Glutamatergic neuron (in vitro differentiated cells): ENCODE measurements at regions not wholly inside any gene's neighbourhood (a gene's known extent, or its start where the extent isn't known, plus 50 kb on each side); places are given as distances from the start of the nearest gene placed in this dataset.

Experiments
- DNase-seq: peaks from one replicate; pipeline ENCODE4 v3.0.0; 2022
- H3K27ac Mint-ChIP-seq: one replicate; pipeline ENCODE4 v1.8.0; 2020; ENCODE audit warnings: mild to moderate bottlenecking, mixed read lengths, inconsistent platforms; ENCODE audit not compliant: unreplicated experiment
- H3K27me3 Mint-ChIP-seq: one replicate; pipeline ENCODE4 v1.8.0; 2020; ENCODE audit warnings: mild to moderate bottlenecking, moderate library complexity, mixed read lengths, inconsistent platforms; ENCODE audit not compliant: unreplicated experiment
- H3K36me3 Mint-ChIP-seq: one replicate; pipeline ENCODE4 v1.8.0; 2020; ENCODE audit warnings: mild to moderate bottlenecking, mixed read lengths, inconsistent platforms; ENCODE audit not compliant: unreplicated experiment
- H3K4me1 Mint-ChIP-seq: one replicate; pipeline ENCODE4 v1.8.0; 2020; ENCODE audit warnings: mild to moderate bottlenecking, low read depth, mixed read lengths, inconsistent platforms; ENCODE audit not compliant: unreplicated experiment
- H3K4me3 Mint-ChIP-seq: one replicate; pipeline ENCODE4 v1.8.0; 2020; ENCODE audit warnings: mild to moderate bottlenecking, mixed read lengths, inconsistent platforms; ENCODE audit not compliant: unreplicated experiment
- H3K9me3 Mint-ChIP-seq: one replicate; pipeline ENCODE4 v1.8.0; 2020; ENCODE audit warnings: mild to moderate bottlenecking, moderate library complexity, mixed read lengths, inconsistent platforms; ENCODE audit not compliant: unreplicated experiment
- TF ChIP-seq, protein P1 (sequence below): fragments of 200-600 bp; sonication (generic); IDR thresholded peaks from one replicate; pipeline ENCODE4 v1.5.0; 2021; ENCODE audit not compliant: partially characterized antibody, unreplicated experiment

DNA sequence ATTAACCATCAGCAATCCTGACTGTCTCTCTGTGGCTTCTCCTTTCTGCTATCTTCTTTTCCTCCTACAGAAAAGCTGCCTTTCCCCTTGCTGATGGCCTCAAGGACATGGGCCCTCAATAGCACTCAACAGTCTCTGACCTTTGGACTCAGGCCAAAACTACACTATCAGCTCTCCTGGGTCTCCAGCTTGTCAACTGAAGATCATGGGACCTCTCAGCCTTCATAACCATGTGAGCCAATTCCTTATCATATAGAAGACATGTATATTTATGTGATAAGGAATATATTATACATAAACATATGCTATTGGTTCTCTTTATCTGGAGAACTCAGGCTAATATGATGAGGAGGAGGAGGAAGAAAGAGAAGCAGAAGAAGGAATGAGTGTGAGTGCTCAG lies 91.8 kb upstream of the GJB5 start:
- Mint-ChIP-seq H3K4me3 (no peak overlapping the region), H3K9me3 (peaks cover 1% of the 10 kb centered on the region), H3K27ac (no peak overlapping the region), H3K27me3 (peaks cover 2% of the 10 kb centered on the region), H3K36me3 (no peaks in the 10 kb centered on the region), H3K4me1 (no peaks in the 10 kb centered on the region)
- TF ChIP-seq, protein P1, sequence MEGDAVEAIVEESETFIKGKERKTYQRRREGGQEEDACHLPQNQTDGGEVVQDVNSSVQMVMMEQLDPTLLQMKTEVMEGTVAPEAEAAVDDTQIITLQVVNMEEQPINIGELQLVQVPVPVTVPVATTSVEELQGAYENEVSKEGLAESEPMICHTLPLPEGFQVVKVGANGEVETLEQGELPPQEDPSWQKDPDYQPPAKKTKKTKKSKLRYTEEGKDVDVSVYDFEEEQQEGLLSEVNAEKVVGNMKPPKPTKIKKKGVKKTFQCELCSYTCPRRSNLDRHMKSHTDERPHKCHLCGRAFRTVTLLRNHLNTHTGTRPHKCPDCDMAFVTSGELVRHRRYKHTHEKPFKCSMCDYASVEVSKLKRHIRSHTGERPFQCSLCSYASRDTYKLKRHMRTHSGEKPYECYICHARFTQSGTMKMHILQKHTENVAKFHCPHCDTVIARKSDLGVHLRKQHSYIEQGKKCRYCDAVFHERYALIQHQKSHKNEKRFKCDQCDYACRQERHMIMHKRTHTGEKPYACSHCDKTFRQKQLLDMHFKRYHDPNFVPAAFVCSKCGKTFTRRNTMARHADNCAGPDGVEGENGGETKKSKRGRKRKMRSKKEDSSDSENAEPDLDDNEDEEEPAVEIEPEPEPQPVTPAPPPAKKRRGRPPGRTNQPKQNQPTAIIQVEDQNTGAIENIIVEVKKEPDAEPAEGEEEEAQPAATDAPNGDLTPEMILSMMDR, result no peak
- no peak for DNase-seq

DNA sequence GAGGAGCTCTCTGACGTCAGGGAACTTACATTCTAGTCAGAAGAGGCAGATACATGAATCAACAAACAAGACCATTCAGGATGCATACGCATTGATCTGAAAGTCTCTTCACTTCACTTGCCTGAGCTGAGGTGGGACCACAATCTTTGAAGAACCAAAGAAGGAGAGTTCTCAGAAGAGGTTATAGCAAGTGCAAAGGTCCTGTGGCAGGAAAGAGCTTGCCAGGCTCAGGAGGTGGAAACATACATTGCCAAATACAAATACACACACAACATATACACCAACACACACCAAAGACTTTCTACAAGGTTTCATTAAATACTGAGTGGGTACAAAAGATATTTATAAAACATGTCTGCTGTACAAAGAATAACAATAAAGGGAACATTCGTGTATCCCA lies 86.8 kb upstream of the GJB5 start:
- peaks cover 8% of the 10 kb centered on the region for H3K9me3 Mint-ChIP-seq
- no peaks in the 10 kb centered on the region for H3K4me1 Mint-ChIP-seq
- peaks cover 12% of the 10 kb centered on the region for H3K36me3 Mint-ChIP-seq
- no peak overlapping the region for H3K27ac Mint-ChIP-seq
- TF ChIP-seq, protein P1, result no peak
- no peak for DNase-seq
- no peak overlapping the region for H3K4me3 Mint-ChIP-seq
- H3K27me3 Mint-ChIP-seq, result peaks cover 3% of the 10 kb centered on the region

DNA sequence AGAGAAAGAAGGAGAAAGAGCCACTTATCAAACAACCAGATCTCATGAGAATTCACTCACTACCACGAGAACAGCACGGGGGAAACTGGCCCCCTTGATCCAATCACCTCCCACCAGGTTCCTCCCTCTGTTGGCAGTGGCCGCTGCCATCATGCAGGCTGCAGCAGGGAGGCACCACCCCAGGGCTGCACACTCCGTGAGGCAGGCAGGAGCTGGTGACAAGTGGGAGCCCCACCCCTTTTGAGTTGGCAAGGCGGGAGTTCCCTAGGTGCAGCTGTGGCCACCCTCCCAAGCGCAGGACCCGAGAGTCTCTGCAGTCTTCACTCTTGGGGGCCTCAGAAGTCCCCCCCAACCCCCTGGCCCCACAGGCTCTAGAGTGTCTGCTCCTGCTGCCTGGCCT lies 83.9 kb upstream of the GJB5 start:
- H3K4me1 Mint-ChIP-seq, result no peaks in the 10 kb centered on the region
- no peak overlapping the region for H3K27ac Mint-ChIP-seq
- H3K36me3 Mint-ChIP-seq, result peaks cover 17% of the 10 kb centered on the region

DNA sequence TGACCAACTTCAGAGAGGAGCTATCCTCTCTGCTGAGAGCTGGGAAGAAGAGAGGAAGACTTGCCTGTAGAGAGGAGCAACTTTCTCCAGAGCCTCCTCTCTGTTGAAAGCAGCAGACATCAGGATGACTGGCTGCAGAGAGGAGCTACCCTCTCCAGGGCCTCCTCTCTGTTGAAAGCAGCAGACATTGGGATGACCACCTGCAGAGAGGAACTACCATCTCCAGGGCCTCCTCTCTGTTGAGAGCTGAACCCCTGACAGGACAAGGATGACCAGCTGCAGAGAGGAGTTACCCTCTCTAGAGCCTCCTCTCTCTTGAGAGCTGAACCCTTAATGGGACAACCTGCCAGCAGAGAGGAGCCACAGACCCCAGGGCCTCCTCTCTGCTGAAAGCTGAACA lies 83.0 kb upstream of the GJB5 start:
- peaks cover 8% of the 10 kb centered on the region for H3K9me3 Mint-ChIP-seq
- TF ChIP-seq, protein P1, result no peak
- no peak overlapping the region for H3K4me3 Mint-ChIP-seq
- no peak overlapping the region for H3K27ac Mint-ChIP-seq
- DNase-seq, result no peak
- H3K27me3 Mint-ChIP-seq, result peaks cover 5% of the 10 kb centered on the region
- no peaks in the 10 kb centered on the region for H3K4me1 Mint-ChIP-seq
- peaks cover 17% of the 10 kb centered on the region for H3K36me3 Mint-ChIP-seq

More for the DNA sequence above, 83.9 kb upstream of the GJB5 start:
- Mint-ChIP-seq H3K9me3 (peaks cover 8% of the 10 kb centered on the region), H3K4me3 (no peak overlapping the region), H3K27me3 (peaks cover 5% of the 10 kb centered on the region)
- no peak for DNase-seq
- TF ChIP-seq, protein P1, result no peak

DNA sequence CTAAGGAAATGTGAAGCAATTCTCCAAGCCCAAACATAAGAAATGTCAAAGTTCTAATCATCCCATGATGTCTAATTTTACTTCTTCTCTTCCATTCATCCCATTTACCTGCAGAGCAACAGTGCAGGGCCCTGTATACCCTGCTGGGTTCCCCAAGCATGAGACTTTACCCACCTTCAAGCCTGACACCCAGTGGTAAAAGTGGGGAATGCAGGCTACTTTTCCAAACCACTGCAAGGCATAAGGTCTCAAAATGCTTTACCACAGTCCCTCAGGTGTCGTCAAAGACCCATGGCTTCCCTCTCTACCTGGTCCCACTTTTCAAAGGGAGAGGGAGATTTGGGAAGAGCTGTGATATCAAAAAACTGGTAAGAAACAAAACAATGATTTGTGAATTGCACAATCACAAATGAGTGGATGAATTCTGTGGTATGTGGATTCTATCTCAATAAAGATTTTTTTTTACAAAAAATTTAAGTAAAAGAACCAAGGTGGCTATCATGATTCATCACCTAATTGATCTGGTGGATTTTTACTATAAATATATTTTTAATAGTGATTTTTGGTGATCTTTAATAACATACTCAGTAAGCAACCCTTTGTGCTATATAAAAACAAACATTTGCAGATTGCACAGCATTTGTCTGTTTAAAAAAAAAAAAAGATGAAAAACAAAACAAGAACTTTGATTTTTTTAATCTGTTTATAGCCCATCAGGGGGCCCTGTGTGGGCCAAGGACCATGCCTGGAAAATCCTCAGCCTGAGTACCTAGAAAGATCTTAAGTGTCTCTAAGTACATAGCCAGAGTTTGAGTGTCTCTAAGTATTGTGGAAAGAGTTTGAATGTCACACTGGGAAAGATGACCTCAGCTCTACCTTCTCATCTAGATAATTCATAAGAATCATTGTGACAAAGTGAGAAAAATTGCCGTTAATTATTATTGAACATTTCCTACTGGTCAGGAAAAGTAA lies 73.1 kb upstream of the GJB5 start:
- H3K27ac Mint-ChIP-seq, result no peak overlapping the region
- DNase-seq, result peak; percentile 75
- no peak overlapping the region for H3K4me3 Mint-ChIP-seq
- peaks cover 5% of the 10 kb centered on the region for H3K36me3 Mint-ChIP-seq
- TF ChIP-seq, protein P1, result peak; percentile 96
- peaks cover 3% of the 10 kb centered on the region for H3K27me3 Mint-ChIP-seq
- no peaks in the 10 kb centered on the region for H3K9me3 Mint-ChIP-seq
- H3K4me1 Mint-ChIP-seq, result peaks cover 5% of the 10 kb centered on the region
